ENCODE measurements at regions not wholly inside any gene's neighbourhood (a gene's known extent, or its start where the extent isn't known, plus 50 kb on each side); places are given as distances from the start of the nearest gene placed in this dataset.

- DNase-seq: no peak
- no peaks in the 10 kb centered on the region for H3K9me3 ChIP-seq
- no peak for TF ChIP-seq POLR2A (IDR thresholded peaks at IDR 0.05)
- no peak for TF ChIP-seq EP300 (IDR thresholded peaks at IDR 0.05)
- no peak for TF ChIP-seq CTCF (IDR thresholded peaks at IDR 0.05)
- H3K4me1 ChIP-seq (ENCODE audit: insufficient read depth): no peaks in the 10 kb centered on the region
- no peak overlapping the region for H3K27ac ChIP-seq
- H3K4me3 ChIP-seq: no peak overlapping the region
- peaks cover 2% of the 10 kb centered on the region for H3K27me3 ChIP-seq
- H3K36me3 ChIP-seq: no peaks in the 10 kb centered on the region
- intact Hi-C loops (cut with DNase I): no loop called here
Observed at GRCh38 chr2:155393406-155393805, 694.9 kb downstream of the KCNJ3 start.

GRCh38 chr2:155391613-155392130 lies 693.2 kb downstream of the KCNJ3 start:
- Histone ChIP-seq H3K27ac (no peak overlapping the region), H3K9me3 (no peaks in the 10 kb centered on the region), H3K4me3 (no peak overlapping the region), H3K4me1 (ENCODE audit: insufficient read depth) (no peaks in the 10 kb centered on the region), H3K36me3 (no peaks in the 10 kb centered on the region), H3K27me3 (no peaks in the 10 kb centered on the region)
- TF ChIP-seq CTCF (IDR thresholded peaks at IDR 0.05): no peak
- no peak for TF ChIP-seq POLR2A (IDR thresholded peaks at IDR 0.05)
- TF ChIP-seq EP300 (IDR thresholded peaks at IDR 0.05): no peak
- 15 to 27% (median 22%) methylated on average over 2 of the region's 2 CpGs for WGBS, 3 donors
- no peak for DNase-seq
- intact Hi-C loops (cut with DNase I): no loop called here

- no peak for DNase-seq
- Histone ChIP-seq H3K27me3 (no peaks in the 10 kb centered on the region), H3K4me3 (no peak overlapping the region), H3K9me3 (no peaks in the 10 kb centered on the region), H3K27ac (no peak overlapping the region), H3K4me1 (ENCODE audit: insufficient read depth) (no peaks in the 10 kb centered on the region), H3K36me3 (no peaks in the 10 kb centered on the region)
- intact Hi-C loops (cut with DNase I): no loop called here
- WGBS, 3 donors: 50 to 74% (median 53%) methylated on average over 1 of the region's 1 CpG
- no peak for TF ChIP-seq CTCF (IDR thresholded peaks at IDR 0.05)
- no peak for TF ChIP-seq POLR2A (IDR thresholded peaks at IDR 0.05)
- TF ChIP-seq EP300 (IDR thresholded peaks at IDR 0.05): no peak
Observed at GRCh38 chr2:155389224-155389623, 690.7 kb downstream of the KCNJ3 start.

- Histone ChIP-seq H3K27ac (no peak overlapping the region), H3K4me3 (no peak overlapping the region), H3K36me3 (no peaks in the 10 kb centered on the region), H3K27me3 (no peaks in the 10 kb centered on the region), H3K9me3 (no peaks in the 10 kb centered on the region), H3K4me1 (ENCODE audit: insufficient read depth) (no peaks in the 10 kb centered on the region)
- 69 to 74% (median 70%) methylated on average over 3 of the region's 3 CpGs for WGBS, 3 donors
- TF ChIP-seq CTCF (IDR thresholded peaks at IDR 0.05): no peak
- TF ChIP-seq POLR2A (IDR thresholded peaks at IDR 0.05): no peak
- no peak for TF ChIP-seq EP300 (IDR thresholded peaks at IDR 0.05)
- intact Hi-C loops (cut with DNase I): loop anchor here in 1 of 4 donors (5.0 kb wide), 1 partner anchor 1593 kb away; no protein-coding TSS in a partner anchor
- DNase-seq: no peak
Observed at GRCh38 chr2:155384555-155385123, 686.1 kb downstream of the KCNJ3 start.

All from ovary (tissue), 7 donors.